GM18951 (cell line): ENCODE measurements at regions not wholly inside any gene's neighbourhood (a gene's known extent, or its start where the extent isn't known, plus 50 kb on each side); places are given as distances from the start of the nearest gene placed in this dataset.
"Not testable (repeated sequence)": the region's sequence is repeated elsewhere in the genome, so short reads cannot be mapped to it uniquely, and the experiment has no call there.

Source experiments
- POLR2A ChIP-seq: IDR thresholded peaks from 4 replicates; pipeline ENCODE4 v1.6.1; 2011; ENCODE audit warnings: mild to moderate bottlenecking; ENCODE audit not compliant: insufficient read length, insufficient read depth; ENCODE audit errors: extremely low read depth
- in situ Hi-C: fragments of 300-500 bp; cut with MboI; formaldehyde crosslinking; loops from one replicate; pipeline ENCODE4 v1.12.0; 2022; ENCODE audit warnings: low sequenced_read_pairs, mixed read lengths, inconsistent platforms; ENCODE audit not compliant: unreplicated experiment

DNA sequence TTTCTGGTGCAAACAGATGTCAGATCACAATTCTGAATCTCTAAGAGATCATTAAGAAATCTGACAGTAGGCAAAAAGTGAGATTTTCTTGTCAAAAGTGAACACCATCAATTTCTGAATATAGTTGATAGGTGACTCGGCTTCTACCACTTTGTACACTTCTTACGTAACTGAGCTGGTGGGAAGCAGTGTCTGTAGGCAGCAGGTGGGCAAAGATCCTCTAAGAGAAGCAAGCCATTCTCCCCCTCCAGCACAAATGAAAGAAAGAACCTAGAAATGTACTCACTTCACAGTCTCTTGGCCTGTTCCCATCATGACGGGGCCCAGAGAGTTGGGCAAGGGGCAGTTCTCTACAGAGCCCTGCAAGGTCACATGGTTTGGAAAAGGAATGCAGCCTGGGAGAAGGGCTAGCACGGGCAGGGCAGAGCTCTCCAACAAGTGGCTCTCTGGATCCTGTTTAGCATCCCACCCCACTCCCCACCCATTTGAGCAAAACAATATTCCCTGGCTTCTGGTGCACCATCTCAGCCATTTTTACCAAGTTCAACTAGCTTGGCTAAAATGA is 412.6 kb downstream of the LTN1 start:
- TF ChIP-seq POLR2A = no peak
- in situ Hi-C loops = no loop called here

DNA sequence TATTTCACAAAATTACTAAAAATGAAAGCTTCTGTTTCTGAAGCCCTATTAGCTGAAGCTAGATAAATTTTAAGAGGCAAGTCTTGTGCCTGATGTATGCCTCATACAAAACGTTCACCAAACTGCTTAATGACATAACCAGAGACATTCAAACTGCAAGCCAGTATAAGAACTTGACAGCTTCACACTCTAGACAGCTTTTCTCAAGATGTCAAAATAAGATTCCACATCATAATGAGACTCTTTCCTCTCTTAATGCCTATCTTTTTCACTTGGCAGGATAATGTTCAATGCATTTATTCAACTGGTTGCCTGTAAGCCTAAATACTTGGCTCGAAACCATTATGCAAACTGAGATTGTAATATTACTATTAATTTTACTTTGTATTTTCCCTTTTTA is 424.0 kb downstream of the LTN1 start:
- TF ChIP-seq POLR2A = no peak
- in situ Hi-C loops = no loop called here

DNA sequence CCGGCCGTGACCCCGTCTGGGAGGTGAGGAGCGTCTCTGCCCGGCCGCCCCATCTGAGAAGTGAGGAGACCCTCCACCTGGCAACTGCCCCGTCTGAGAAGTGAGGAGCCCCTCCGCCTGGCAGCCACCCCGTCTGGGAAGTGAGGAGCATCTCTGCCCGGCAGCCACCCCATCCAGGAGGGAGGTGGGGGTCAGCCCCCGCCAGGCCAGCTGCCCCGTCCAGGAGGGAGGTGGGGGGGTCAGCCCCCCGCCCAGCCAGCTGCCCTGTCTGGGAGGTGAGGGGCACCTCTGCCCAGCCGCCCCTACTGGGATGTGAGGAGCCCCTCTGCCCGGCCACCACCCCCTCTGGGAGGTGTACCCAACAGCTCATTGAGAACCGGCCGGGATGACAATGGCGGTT is 428.7 kb downstream of the LTN1 start:
- in situ Hi-C loops = not testable (repeated sequence)

DNA sequence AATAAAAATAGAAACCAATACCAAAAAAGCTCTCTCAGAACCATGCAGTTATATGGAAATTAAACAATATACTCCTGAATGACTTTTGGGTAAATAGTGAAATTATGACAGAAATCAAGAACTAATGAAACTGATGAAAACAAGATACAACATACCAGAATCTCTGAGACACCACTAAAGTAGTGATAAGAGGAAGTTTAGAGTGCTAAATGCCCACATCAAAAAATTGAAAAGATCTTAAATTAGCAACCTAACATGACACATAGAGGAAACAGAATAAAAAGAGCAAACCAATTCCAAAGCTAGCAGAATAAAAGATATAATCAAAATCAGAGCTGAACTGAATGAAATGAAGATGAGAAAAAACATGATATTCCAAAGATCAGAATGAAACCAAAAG is 430.9 kb downstream of the LTN1 start:
- in situ Hi-C loops = no loop called here
- TF ChIP-seq POLR2A = no peak

DNA sequence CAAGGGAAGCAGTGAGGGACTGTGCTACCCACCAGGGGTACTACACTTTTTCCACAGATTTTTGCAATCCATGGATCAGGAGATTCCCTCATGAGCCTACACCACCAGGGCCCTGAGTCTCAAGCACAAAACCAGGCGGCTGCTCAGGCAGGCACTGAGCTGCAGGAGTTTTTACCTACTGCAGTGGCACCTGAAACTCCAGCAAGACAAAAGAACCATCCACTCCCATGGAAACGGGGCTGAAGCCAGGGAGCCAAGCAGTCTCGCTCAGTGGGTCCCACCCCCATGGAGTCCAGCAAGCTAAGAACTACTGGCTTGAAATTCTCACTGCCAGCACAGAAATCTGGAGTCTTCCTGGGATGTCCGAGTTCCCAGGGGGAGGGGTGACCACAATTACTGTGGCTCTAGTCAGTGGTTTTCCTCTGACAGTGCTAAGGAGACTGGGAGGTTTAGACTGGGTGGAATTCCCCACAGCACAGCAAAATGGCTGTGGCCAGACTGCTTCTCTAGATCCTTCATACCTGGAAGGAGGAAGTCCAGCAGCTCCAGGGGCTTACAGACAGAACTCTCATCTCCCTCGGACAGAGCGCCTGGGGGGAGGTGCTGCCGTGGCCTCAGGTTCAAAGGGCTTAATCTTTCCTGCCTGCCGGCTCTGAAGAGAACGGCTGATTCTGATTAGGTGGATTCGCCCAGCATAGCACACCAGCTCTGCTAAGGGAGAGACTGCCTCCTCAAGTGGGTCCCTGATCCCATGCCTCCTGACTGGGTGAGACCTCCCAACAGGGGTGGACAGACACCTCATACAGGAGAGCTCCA is 437.8 kb downstream of the LTN1 start:
- in situ Hi-C loops = no loop called here
- no peak for TF ChIP-seq POLR2A

DNA sequence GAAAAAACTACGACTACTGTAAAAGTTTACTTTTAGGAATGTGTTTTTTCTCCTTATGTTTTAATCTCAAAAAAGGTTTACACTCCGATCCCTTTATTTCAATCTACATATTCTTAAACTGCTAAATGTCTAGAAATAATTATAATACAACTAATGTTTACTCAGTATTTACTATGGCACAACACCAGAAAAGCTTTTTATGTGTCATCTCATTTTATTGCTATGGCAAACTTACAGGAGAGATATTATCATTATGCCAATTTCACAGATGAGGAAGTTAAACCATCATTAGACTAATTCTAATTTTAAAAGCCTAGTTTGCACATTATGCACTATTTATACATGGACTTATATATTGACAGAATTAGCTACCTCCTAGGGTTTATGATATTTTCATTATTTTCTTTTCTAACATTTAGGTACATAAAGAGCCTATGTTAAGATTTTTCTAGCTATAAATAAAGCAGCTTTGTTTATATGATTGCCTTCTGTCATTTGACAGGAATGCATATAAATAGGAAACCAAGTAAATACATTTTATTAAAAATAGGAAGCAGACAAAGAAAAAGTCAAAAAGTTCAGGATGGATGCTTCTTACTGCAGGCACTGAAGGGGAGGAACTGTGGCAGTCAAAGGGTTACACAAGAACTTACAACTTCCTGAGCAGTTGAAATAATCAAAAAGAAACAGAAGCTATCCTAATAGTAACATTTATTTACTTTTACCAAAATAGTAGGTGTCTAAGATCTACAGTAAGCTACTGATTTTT is 442.4 kb downstream of the LTN1 start:
- no peak for TF ChIP-seq POLR2A
- in situ Hi-C loops = no loop called here

DNA sequence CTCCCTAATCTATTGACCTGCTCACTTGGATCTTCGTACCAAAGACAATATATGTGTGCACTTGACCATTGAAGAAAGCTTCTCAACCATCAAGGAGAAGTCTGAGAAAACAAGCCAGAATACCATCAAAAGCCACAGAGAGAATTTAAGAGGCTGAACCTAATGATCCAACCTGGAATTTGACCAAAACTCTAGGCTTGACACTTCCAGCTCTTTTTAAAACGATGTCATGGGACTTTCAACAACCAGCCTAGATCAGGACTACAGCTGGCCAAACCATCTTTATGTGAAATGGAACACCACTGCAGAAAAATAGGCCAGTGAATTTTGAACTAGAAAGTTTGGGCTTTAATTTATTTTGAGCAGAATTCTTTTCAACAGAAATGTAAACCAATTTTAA is 444.4 kb downstream of the LTN1 start:
- no peak for TF ChIP-seq POLR2A
- in situ Hi-C loops = no loop called here

DNA sequence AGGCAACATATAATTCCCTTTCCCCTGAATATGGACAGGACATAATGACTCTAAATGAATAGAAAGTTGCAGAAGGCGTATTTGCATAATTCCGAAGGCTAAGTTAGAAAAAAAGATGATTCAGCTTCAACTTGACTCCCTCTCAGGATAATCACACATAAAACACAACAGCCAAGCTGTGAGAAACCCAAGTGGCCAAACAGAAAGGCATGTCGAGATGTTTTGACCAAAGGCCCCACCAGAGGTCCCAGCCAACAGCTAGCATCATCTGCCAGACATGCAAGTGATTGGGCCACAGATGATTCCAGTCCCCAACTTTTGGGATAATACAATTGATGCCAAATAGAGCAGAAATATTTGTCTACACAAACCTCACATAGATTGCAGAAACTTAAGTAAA is 444.9 kb downstream of the LTN1 start:
- in situ Hi-C loops = no loop called here
- no peak for TF ChIP-seq POLR2A

DNA sequence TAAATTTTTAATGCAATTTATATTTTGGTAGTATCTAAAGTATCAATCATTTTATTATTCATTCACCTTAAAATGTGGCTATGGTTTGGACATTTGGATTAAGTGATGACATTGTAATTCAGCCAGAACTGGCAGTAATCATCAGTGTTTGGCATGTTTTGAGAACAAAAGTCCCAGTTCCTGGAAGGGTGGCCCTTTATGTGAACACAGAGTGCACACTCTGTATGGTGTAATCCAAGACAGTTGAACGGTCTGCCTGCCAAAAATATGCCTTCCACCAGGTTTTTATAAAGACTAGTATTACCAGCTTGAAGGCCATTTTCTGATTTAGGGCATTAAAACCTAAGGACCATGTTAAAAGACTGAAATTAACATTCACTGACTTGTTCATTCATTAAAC is 448.7 kb downstream of the LTN1 start:
- in situ Hi-C loops = no loop called here
- TF ChIP-seq POLR2A = no peak

DNA sequence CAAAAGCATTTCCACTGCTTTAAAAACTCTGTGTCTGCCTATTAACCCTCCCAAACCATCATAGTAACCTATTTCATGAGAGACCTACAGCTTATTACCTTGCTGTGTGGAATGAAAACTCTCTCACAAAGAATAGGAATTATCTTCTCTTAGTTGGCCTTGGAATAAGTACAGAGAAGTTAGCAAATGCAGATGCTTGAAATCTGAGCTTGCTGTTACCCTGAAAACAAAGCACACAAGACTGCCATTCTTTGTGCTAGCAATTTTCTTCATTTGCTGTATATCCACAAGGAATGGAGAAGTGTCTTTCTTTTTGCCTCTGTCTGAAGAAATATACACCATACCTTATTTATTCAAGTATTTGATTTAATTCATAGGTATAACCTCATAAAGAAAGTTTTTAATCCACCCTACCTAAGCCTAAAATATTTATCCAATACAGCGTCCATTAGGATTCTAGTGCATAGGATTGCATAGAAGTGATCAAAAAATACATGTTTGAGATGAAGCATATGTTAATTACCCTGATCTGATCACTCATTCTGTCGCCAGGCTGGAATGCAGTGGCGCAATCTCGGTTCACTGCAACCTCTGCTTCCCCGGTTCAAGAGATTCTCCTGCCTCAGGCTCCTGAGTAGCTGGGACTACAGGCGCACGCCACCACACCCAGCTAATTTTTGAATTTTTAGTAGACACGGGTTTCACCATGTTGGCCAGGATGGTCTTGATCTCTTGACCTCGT is 451.1 kb downstream of the LTN1 start:
- in situ Hi-C loops = no loop called here
- TF ChIP-seq POLR2A = no peak

DNA sequence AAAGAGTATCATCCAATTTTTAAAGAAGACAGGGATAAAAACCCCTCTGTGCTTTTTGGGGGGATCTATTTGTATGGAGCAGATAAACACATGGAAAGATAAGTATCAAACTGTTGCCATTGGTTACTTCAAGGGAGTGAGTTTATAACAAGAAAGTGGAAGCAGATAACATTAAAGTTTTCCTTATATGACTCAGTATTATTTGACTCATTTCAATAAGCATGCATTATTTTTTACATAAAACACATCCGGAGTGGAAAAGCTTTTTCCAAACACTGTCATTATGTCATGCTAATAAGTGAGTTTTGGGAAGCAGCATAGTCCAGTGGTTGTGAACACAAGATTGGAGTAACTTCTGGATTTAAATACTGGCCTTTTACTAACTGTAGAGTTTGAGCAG is 452.2 kb downstream of the LTN1 start:
- in situ Hi-C loops = no loop called here
- TF ChIP-seq POLR2A = no peak

DNA sequence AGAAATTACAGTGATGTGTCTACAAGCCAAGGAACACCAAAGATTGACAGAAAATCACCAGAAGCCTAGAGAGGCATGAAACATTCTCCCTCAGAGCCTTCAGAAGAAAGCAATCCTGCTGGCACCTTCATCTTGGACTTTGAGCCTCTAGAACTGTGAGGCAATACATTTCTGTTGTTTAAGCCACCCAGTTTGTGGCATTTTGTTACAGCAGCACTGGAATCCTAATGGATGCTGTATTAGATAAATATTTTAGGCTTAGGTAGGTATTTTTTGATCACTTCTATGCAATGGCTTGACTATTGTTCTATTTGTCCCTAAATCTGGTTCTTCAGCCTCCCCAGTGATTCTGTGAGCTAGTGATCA is 453.1 kb downstream of the LTN1 start:
- no peak for TF ChIP-seq POLR2A
- in situ Hi-C loops = no loop called here

DNA sequence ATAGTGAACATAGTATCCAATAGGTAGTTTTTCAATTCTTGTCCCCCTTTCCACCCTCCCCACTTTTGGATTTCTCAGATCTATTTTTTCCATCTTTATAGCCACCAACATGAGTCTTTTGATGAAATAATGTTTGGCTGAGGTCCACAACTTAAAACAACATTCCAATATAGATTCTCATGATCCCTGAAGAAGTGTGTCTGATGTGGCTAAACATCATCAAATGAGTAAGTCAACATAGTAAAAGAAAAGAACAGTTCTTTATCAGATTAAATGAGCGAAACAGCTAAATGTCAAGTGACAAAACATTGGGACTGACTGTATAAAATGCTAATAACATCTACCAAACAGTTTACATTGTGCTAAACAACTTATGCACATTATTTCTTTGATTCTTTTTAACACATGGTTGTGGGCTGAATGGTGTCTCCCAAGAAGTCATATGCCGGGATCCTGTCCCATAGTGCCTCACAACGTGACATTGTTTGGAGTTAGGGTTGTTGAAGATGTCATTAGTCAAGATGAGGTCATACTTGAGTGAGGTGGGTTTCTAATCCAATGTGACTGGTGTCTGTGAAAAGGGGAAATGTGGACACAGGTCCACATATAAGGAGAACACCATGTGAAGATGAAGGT is 453.6 kb downstream of the LTN1 start:
- TF ChIP-seq POLR2A = no peak
- in situ Hi-C loops = no loop called here

DNA sequence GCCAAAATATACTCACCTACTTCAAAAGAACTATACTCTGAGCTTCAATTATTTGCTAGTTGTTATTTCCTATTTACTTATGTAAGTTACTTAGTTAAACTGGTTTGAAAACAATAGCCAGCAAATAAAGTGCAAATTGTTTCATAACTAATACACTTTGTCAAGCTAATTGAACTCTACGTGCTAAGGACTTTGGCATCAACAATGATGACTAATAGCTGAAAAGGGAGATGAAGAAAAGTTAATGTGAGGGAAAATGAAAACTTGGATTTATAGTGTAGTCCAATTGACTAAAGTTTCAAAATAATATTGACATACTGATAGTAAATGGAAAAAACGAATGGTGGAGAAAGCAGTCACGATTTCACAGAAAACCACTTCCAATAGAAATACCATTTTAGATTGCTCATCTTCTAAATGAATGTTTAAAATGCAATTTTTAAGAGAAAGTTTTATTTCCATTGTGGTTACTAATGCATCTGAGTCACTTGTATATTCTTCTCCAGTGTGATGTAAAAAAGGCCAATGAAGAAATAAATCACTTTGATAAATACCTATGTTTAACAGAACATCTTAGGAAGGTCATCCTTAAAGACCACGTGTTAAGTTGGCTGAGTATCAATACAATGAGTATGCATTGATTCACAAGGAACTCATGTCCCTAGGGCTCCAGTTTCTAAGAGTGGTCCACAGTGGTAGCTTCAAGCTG is 455.2 kb downstream of the LTN1 start:
- no peak for TF ChIP-seq POLR2A

More for the DNA sequence above, 455.2 kb downstream of the LTN1 start:
- in situ Hi-C loops = no loop called here
